HS-5 (cell line): ENCODE measurements at regions not wholly inside any gene's neighbourhood (a gene's known extent, or its start where the extent isn't known, plus 50 kb on each side); places are given as distances from the start of the nearest gene placed in this dataset.

Experiments used
- DNase-seq: peaks from one replicate; pipeline ENCODE4 v3.0.0-alpha.2; 2012; ENCODE audit warnings: low read depth

GRCh38 chr18:41231681-41232080, 723.4 kb upstream of the PIK3C3 start:
- no peak for DNase-seq

GRCh38 chr18:41227993-41228392, 727.0 kb upstream of the PIK3C3 start:
- DNase-seq: no peak

GRCh38 chr18:41226911-41227310, 728.1 kb upstream of the PIK3C3 start:
- DNase-seq: no peak

GRCh38 chr18:41226186-41226585, 728.8 kb upstream of the PIK3C3 start:
- no peak for DNase-seq

- no peak for DNase-seq
Observed at GRCh38 chr18:41216341-41217003, 738.6 kb upstream of the PIK3C3 start.

- no peak for DNase-seq
Observed at GRCh38 chr18:41207706-41208105, 747.3 kb upstream of the PIK3C3 start.

- DNase-seq: no peak
Observed at GRCh38 chr18:41206341-41206830, 748.6 kb upstream of the PIK3C3 start.

- DNase-seq: no peak
Observed at GRCh38 chr18:41199212-41199611, 755.8 kb upstream of the PIK3C3 start.

GRCh38 chr18:41197967-41198366, 757.1 kb upstream of the PIK3C3 start:
- DNase-seq: no peak

GRCh38 chr18:41170346-41170745, 784.7 kb upstream of the PIK3C3 start:
- no peak for DNase-seq

- DNase-seq: no peak
Observed at GRCh38 chr18:41165625-41166024, 789.4 kb upstream of the PIK3C3 start.

- DNase-seq: no peak
Observed at GRCh38 chr18:41162781-41163180, 792.3 kb upstream of the PIK3C3 start.

GRCh38 chr18:41162191-41162590, 792.8 kb upstream of the PIK3C3 start:
- DNase-seq: no peak

GRCh38 chr18:41155910-41156851, 798.9 kb upstream of the PIK3C3 start:
- DNase-seq: no peak

GRCh38 chr18:41155025-41155424, 800.0 kb upstream of the PIK3C3 start:
- no peak for DNase-seq

- DNase-seq: no peak
Observed at GRCh38 chr18:41153871-41154270, 801.2 kb upstream of the PIK3C3 start.

- DNase-seq: no peak
Observed at GRCh38 chr18:41150316-41150715, 804.7 kb upstream of the PIK3C3 start.

- DNase-seq: no peak
Observed at GRCh38 chr18:41146301-41146700, 808.7 kb upstream of the PIK3C3 start.

GRCh38 chr18:41145516-41145915, 809.5 kb upstream of the PIK3C3 start:
- no peak for DNase-seq

GRCh38 chr18:41144441-41144840, 810.6 kb upstream of the PIK3C3 start:
- no peak for DNase-seq

GRCh38 chr18:41140506-41140905, 814.5 kb upstream of the PIK3C3 start:
- no peak for DNase-seq

GRCh38 chr18:41135146-41135545, 819.9 kb upstream of the PIK3C3 start:
- DNase-seq: no peak

- DNase-seq: no peak
Observed at GRCh38 chr18:41134426-41134825, 820.6 kb upstream of the PIK3C3 start.
